Cardiac muscle cell (in vitro differentiated cells and primary cell): ENCODE measurements at regions not wholly inside any gene's neighbourhood (a gene's known extent, or its start where the extent isn't known, plus 50 kb on each side); places are given as distances from the start of the nearest gene placed in this dataset.
A peak's percentile ranks its signal among the peaks of the same experiment; 100 is the strongest.

Source experiments
- DNase-seq, 2 donors: peaks; one replicate each; pipeline versions ENCODE4 v3.0.0 to v3.0.0-alpha.2; 2010 to 2017; ENCODE audit warnings: low read depth in 1 of 2, low spot score in 1 of 2
- H3K27ac ChIP-seq: fragments of 200-600 bp; sonication (generic); 2 replicates; pipeline ENCODE4 v1.5.1; 2016
- H3K27me3 ChIP-seq: fragments of 200-600 bp; sonication (generic); 2 replicates; pipeline ENCODE4 v1.6.0; 2016; ENCODE audit warnings: control low read depth
- H3K36me3 ChIP-seq: fragments of 200-600 bp; sonication (generic); 2 replicates; pipeline ENCODE4 v1.5.1; 2016; ENCODE audit warnings: control low read depth
- H3K4me1 ChIP-seq: fragments of 200-600 bp; sonication (generic); 2 replicates; pipeline ENCODE4 v1.8.1; 2017; ENCODE audit warnings: low read depth, mild to moderate bottlenecking, mixed run types
- H3K4me3 ChIP-seq: fragments of 200-600 bp; sonication (generic); 2 replicates; pipeline ENCODE4 v1.5.1; 2016; ENCODE audit warnings: mild to moderate bottlenecking
- H3K9me3 ChIP-seq: fragments of 200-600 bp; sonication (generic); 2 replicates; pipeline ENCODE4 v1.5.1; 2017; ENCODE audit warnings: low read depth, mild to moderate bottlenecking, control low read depth
- CTCF ChIP-seq: IDR thresholded peaks from 2 replicates; pipeline ENCODE4 v1.5.1; 2012; ENCODE audit warnings: low read depth, mild to moderate bottlenecking, low read length

DNA sequence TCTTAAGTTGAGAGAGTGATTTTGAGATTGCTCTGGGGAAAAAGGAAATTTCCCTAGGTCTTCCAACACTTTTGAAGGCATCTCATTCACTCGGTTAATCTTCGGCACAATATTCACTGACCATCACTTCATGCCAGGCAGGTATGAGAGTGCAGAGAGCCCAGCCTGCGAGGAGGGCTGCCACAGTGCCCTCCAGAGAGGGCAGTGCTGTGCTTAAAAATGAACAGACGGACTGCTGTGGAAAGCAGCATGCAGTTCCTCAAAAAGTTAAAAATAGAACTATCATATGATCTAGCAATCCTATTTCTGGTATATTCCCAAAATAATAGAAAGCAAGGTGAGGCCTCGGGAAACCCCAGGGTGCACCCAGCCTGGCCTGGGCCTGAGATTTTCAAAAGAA, 374.9 kb upstream of the RAB6C start:
- H3K4me3 ChIP-seq, result no peak overlapping the region
- no peak overlapping the region for H3K27ac ChIP-seq
- no peaks in the 10 kb centered on the region for H3K9me3 ChIP-seq
- TF ChIP-seq CTCF, result no peak
- no peaks in the 10 kb centered on the region for H3K36me3 ChIP-seq
- H3K27me3 ChIP-seq, result no peaks in the 10 kb centered on the region
- H3K4me1 ChIP-seq, result no peaks in the 10 kb centered on the region
- DNase-seq, result no peak

DNA sequence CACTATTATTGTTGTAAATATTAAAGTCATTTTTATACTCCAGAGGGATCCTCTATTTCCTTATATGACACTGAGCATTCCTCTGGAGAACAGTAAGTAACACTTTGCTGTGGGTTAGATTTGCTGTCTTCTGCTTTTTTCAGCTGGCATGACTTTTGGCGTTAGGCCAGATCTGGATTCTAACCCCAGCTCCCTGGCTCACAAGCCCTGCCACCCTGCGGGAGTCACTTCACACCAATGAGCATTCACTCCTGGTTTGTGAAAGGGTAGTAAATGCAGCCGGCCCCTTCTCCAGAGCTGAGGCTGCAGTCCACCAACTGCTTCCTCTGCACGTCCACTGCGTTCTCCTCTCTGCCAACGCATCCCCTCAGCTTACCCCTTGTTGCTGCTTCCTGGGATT, 373.8 kb upstream of the RAB6C start:
- Histone ChIP-seq H3K27ac (no peak overlapping the region), H3K36me3 (no peaks in the 10 kb centered on the region), H3K4me1 (no peaks in the 10 kb centered on the region), H3K4me3 (no peak overlapping the region), H3K27me3 (no peaks in the 10 kb centered on the region), H3K9me3 (no peaks in the 10 kb centered on the region)
- DNase-seq, result no peak
- TF ChIP-seq CTCF, result no peak

DNA sequence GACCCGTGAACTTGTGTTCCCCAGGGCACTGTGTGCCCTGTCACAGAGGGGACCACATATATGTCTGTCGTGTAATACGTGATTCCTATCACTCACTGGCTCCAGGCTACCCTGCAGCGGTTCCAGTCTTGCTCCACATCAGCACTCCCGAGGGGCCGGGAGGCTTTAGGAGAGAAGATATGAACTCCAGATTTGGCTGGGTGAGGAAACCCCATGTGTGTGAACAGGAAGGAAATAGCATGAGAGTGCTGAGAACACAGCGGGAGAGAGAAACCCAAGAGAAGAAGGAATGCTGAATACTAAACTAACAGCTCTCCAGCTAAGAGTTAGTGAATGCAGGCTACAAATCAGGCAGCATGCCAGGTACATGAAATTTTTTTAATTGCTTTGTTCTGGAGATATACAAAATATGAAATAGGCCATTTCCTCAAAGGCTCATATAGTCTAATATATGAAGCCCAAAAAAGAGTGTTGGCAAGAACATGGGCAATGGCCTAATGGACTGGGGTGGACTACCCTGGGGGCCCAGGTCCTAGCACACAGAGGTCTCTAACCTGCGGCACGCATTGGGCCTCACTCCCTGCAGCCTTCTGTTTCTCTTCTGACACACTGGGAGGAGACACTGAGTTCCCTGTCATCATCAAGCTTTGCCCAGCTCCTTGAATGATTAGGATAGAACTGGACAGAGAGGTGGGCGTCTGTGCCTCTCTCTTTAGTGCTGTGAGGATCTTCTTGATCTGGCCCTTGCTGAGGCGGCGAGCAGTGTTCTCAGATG, 372.8 kb upstream of the RAB6C start:
- Histone ChIP-seq H3K27ac (no peak overlapping the region), H3K4me1 (no peaks in the 10 kb centered on the region), H3K4me3 (no peak overlapping the region), H3K36me3 (no peaks in the 10 kb centered on the region), H3K27me3 (no peaks in the 10 kb centered on the region), H3K9me3 (no peaks in the 10 kb centered on the region)
- DNase-seq, result peak in 1 of 2 donors; percentile 36
- no peak for TF ChIP-seq CTCF

DNA sequence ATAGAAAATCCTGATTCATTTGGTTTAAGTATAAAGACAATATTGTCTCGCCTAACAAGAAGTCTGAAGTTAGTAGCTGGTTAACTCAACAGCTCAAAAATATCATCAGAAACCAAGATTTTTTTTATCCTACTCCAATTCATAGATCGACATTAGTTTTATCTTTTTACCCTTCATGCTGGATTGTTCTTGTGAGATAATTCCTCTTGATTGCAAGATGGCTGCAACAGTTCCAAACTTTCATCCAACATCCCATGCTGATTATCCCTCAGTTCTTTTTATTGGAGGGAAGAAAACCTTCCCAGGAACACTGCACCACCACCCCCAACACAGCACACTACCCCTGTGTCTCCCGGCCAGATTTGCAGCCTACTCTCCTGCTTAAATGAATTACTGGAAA, 370.2 kb upstream of the RAB6C start:
- Histone ChIP-seq H3K4me3 (no peak overlapping the region), H3K27me3 (no peaks in the 10 kb centered on the region), H3K36me3 (no peaks in the 10 kb centered on the region), H3K9me3 (no peaks in the 10 kb centered on the region), H3K27ac (no peak overlapping the region), H3K4me1 (no peaks in the 10 kb centered on the region)
- no peak for DNase-seq
- no peak for TF ChIP-seq CTCF

GRCh38 chr2:129610766-129611165, 368.7 kb upstream of the RAB6C start:
- Histone ChIP-seq H3K9me3 (no peaks in the 10 kb centered on the region), H3K4me1 (no peaks in the 10 kb centered on the region), H3K27me3 (no peaks in the 10 kb centered on the region), H3K27ac (no peak overlapping the region), H3K4me3 (no peak overlapping the region), H3K36me3 (no peaks in the 10 kb centered on the region)
- no peak for TF ChIP-seq CTCF
- DNase-seq, result no peak

DNA sequence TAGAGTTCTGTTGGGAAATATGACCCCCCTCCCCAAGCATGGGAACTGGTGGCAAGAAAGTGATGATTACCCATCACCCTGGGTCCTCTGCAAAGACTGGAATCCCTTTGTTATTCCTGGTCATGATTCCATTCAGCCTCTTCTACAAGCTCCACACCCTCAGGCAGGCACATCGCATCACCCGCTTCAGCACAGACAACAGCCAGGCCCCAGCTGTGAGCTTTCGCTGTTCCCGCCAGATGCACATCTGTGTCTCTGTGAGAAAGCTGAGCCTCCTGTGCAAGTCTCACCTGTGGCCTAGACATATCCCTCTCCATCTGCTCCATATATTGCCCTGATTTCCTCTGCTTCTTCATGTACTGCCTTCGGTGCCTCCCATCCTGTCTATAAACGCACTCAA, 368.0 kb upstream of the RAB6C start:
- no peaks in the 10 kb centered on the region for H3K36me3 ChIP-seq
- no peak for TF ChIP-seq CTCF
- no peaks in the 10 kb centered on the region for H3K4me1 ChIP-seq
- no peaks in the 10 kb centered on the region for H3K9me3 ChIP-seq
- no peak overlapping the region for H3K4me3 ChIP-seq
- no peak for DNase-seq
- H3K27ac ChIP-seq, result no peak overlapping the region
- no peaks in the 10 kb centered on the region for H3K27me3 ChIP-seq
